22Rv1 (cell line): ENCODE measurements at regions not wholly inside any gene's neighbourhood (a gene's known extent, or its start where the extent isn't known, plus 50 kb on each side); places are given as distances from the start of the nearest gene placed in this dataset.

Experiments used
- H3K27ac ChIP-seq: fragments of 450-650 bp; 2 replicates; pipeline ENCODE4 v1.5.1; 2017
- CTCF ChIP-seq: fragments of 450-650 bp; IDR thresholded peaks from 2 replicates; pipeline ENCODE4 v1.5.1; 2017; ENCODE audit warnings: mild to moderate bottlenecking
- ZFX ChIP-seq: fragments of 450-650 bp; IDR thresholded peaks from 2 replicates; pipeline ENCODE4 v1.6.1; 2017; ENCODE audit warnings: antibody characterized with exemption, borderline replicate concordance

DNA sequence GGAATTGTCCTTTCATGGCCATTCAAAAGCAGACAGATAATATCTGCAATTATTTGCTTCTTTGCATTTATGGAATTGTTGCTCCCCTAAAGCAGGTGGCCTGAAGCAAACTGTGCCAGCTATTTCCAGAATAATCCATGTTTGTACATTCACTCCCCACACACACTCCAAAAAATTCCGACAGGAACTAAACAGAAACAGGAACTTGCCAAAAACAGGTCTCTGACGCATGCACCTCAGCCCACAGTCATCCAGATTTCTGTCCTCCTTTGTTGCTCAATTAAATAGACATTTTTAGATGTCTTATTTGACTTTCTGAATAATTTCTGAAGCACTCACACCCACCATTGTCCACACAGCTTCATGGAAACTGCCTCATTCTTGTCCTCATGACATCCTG, 71.5 kb upstream of the EDNRA start:
- TF ChIP-seq CTCF (no peak), ZFX (no peak)
- H3K27ac ChIP-seq: no peak overlapping the region

DNA sequence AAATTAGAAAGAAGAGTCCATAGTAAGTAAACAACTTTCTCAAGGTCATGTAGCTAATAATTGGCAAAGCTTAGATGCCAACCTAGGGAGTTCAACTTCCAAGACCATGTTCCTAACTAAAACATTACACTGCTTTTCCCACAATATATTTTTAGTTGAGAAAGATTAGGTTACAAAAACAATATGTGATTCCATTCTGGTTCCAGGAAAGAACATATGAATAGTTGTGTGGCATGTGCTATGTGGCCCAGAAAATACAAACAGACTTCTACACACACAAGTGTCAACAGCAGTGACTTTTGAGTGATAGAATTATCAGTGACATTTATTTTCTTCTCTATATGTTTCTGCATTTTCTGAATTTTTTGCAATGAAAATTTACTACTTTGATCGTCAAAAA, 62.7 kb upstream of the EDNRA start:
- TF ChIP-seq ZFX (no peak), CTCF (no peak)
- H3K27ac ChIP-seq: no peak overlapping the region

DNA sequence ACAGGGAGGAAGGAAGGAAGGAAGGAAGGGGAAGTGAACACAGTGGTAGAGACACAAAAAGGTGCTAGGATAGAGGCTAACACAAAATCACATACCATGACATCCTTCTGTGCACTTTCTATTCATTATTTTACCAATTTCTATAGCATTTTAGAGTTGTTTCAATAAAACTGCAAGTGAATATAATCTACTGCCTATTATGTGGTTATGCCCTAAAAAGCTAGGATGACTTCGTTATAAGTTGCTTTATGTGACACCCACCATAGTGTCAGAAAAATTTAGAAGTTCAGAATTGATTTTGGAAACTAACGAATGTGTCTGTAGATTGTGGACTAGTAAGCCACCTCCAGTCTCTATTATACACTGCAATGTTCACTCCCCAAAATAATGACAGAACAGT, 59.4 kb upstream of the EDNRA start:
- no peak overlapping the region for H3K27ac ChIP-seq
- TF ChIP-seq CTCF (no peak), ZFX (no peak)

- no peak for TF ChIP-seq ZFX
These were observed 57.7 kb upstream of the EDNRA start for GRCh38 chr4:147423229-147423628.

DNA sequence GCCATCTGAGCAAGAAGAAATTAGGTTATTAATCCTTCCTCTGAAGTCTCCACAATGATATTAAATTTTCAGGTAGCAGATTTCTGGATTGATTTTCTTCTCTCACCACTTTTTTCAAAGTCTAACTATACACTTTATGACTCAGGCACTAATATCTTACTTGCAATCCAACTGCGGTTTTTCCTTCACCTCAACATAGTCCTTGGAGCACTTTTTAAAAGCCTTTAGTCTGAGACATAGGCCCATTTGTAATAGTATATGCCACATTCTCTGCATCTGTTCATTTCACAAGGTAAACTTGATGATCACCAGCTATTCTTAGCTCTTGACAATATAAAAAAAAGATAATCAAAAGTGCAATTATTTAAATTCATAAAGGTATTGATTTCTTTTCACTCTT, 55.9 kb upstream of the EDNRA start:
- TF ChIP-seq ZFX (no peak), CTCF (no peak)
- no peak overlapping the region for H3K27ac ChIP-seq

More at GRCh38 chr4:147423229-147423628, 57.7 kb upstream of the EDNRA start:
- H3K27ac ChIP-seq: no peak overlapping the region

GRCh38 chr4:147428583-147428982, 52.3 kb upstream of the EDNRA start:
- H3K27ac ChIP-seq: no peak overlapping the region
- no peak for TF ChIP-seq ZFX
- no peak for TF ChIP-seq CTCF

DNA sequence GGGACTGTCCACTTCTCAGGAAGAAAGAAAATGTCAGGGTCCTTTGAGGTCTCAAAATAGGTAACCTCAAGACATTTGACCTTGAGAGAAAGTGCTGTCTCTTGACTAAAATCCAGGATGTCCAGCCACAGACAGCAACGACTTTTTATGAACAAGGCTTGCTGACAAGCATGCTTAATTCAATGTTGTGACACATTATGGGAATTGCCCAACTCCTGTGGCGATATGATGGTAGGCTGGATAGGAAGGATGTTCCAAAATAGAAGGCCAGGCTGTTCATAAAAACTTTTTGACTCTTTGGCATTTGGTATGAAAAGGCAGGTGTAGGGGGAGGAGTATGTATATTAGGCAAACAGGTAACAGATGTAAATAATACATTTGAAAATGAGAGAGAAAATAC, 50.8 kb upstream of the EDNRA start:
- TF ChIP-seq CTCF (no peak), ZFX (no peak)
- H3K27ac ChIP-seq: no peak overlapping the region
